ENCODE measurements at regions not wholly inside any gene's neighbourhood (a gene's known extent, or its start where the extent isn't known, plus 50 kb on each side); places are given as distances from the start of the nearest gene placed in this dataset.

DNA sequence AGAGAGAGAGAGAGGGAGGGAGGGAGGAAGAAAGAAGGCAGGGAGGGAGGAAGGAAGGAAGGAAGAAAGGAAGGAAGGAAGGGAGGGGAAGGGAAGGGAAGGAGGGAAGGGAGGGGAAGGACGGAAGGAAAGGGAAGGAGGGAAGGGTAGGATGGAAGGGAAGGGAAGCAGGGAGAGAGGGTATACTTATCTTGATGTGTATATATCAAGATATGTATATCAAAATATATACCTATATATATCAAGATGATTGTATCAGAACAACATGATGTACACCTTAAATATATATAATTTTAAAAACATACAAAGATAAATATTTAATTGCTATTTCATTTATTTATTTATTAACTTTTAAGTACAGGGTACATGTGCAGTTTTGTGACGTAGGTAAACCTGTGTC lies 96.8 kb upstream of the ADAMTS16 start:
- no peak overlapping the region for H3K4me3 Mint-ChIP-seq
- no peaks in the 10 kb centered on the region for H3K27me3 Mint-ChIP-seq (ENCODE audit: low read depth)
- ATAC-seq = no peak
- no peaks in the 10 kb centered on the region for H3K36me3 Mint-ChIP-seq (ENCODE audit: insufficient read depth)
- no peak for DNase-seq
- H3K4me1 Mint-ChIP-seq (ENCODE audit: low read depth) = no peaks in the 10 kb centered on the region
- H3K9me3 Mint-ChIP-seq = no peaks in the 10 kb centered on the region

DNA sequence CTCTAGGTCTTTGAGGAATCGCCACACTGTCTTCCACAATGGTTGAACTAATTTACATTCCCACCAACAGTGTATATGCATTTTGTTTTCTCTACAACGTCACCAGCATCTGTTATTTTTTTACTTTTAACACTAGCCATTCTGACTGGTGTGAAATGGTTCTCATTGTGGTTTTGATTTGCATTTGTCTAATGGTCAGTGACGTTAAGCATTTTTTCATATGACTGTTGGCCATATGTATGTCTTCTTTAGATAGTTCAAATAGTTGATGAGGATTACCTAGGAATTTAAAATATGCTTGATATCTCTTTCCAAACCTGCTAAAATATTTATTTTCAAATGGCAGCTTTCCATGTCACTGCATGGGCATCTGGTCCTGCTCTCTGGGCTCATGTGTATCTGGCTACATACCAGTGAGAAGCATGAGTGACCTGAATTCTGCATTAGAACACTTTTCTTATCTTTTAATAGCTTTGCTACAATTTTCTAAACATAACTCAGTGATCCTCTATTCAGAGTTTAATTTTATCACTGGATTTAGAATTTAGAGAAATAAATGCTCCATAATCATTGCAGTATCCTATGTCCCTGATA lies 95.8 kb upstream of the ADAMTS16 start:
- H3K4me3 Mint-ChIP-seq = no peak overlapping the region
- H3K4me1 Mint-ChIP-seq (ENCODE audit: low read depth) = no peaks in the 10 kb centered on the region
- no peaks in the 10 kb centered on the region for H3K9me3 Mint-ChIP-seq
- DNase-seq = no peak
- H3K27me3 Mint-ChIP-seq (ENCODE audit: low read depth) = no peaks in the 10 kb centered on the region
- no peaks in the 10 kb centered on the region for H3K36me3 Mint-ChIP-seq (ENCODE audit: insufficient read depth)
- no peak for ATAC-seq

DNA sequence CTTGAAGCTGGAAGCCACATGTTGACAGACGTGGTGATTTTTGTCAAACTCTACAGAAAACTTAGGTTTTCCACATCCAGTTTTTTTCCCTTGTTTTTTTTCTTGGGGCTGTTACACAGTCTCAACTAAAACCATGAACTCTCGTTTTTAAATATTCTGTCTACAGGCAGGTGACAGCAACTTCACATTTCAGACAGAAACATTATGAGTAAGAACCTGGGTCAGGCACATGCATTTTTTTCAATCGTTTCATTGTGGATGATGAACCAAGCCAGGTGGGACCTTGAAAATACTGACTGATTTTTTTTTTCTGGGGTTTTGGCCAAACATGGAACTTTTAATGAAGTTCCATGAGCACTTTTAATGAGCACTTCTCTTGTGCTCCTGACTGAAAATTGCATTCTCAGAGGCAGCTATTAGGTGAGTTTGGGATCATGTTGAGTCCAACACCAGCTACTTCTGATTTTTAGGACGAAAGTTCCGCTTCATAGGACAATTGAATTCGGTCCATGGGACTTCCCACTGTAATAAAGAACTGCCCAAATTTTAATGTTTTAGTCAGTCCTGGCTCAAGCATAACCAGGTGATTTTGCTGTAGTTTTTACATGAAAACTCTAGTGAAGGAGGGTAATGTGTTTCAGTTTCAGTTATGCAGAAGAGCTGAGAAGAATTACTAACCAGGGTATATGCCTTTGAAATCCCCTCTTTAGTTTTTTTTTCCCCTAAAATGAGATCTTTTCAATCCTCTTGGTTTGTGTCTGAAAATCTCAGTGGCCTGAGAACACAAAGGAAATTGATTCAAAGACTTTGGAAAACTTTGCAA lies 93.2 kb upstream of the ADAMTS16 start:
- Mint-ChIP-seq H3K9me3 (no peaks in the 10 kb centered on the region), H3K27me3 (ENCODE audit: low read depth) (no peaks in the 10 kb centered on the region), H3K4me3 (no peak overlapping the region), H3K36me3 (ENCODE audit: insufficient read depth) (no peaks in the 10 kb centered on the region), H3K4me1 (ENCODE audit: low read depth) (no peaks in the 10 kb centered on the region)
- ATAC-seq (no peak), DNase-seq (no peak)

DNA sequence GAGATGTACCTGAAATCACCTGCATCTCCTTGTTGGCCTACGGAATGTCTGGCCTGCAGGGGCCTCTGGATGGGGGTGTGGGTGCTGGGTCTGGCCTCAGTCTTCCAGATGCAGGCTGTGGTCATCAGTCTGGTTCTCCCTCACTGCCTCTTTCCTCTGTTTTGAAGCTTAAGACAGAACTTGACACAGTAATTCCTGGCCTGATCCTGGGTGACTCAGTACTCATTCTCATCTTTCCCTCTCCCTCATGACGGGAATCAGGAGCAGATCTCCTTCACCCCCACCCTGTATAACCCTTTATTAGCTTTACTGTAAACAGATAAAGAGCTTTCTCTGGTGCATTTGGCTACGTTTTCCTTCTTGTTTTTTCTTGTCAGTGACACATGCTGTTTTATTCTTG lies 89.3 kb upstream of the ADAMTS16 start:
- ATAC-seq = no peak
- Mint-ChIP-seq H3K4me3 (no peak overlapping the region), H3K27me3 (ENCODE audit: low read depth) (no peaks in the 10 kb centered on the region), H3K4me1 (ENCODE audit: low read depth) (no peaks in the 10 kb centered on the region), H3K36me3 (ENCODE audit: insufficient read depth) (no peaks in the 10 kb centered on the region), H3K9me3 (no peaks in the 10 kb centered on the region)
- DNase-seq = no peak

DNA sequence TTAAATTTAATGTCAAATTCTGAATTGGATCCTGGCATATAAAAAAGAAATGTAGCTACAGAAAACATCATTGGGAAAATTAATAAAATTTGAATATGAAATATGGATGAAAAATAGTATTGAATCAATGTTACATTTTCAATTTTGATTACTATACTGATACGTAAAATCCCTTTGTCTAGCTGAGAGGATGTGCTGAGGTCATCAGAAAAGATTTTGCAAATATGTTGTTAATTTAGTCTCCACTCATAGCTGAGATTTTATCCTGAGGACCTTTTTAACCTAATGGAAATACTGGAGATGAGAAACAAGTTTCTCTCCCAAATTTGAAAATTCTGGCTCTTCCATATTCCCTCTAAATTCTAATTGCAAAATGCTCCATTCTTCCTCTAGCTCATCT lies 84.4 kb upstream of the ADAMTS16 start:
- H3K27me3 Mint-ChIP-seq (ENCODE audit: low read depth) = no peaks in the 10 kb centered on the region
- no peaks in the 10 kb centered on the region for H3K4me1 Mint-ChIP-seq (ENCODE audit: low read depth)
- H3K9me3 Mint-ChIP-seq = no peaks in the 10 kb centered on the region
- ATAC-seq (no peak), DNase-seq (no peak)
- H3K36me3 Mint-ChIP-seq (ENCODE audit: insufficient read depth) = no peaks in the 10 kb centered on the region
- no peak overlapping the region for H3K4me3 Mint-ChIP-seq

DNA sequence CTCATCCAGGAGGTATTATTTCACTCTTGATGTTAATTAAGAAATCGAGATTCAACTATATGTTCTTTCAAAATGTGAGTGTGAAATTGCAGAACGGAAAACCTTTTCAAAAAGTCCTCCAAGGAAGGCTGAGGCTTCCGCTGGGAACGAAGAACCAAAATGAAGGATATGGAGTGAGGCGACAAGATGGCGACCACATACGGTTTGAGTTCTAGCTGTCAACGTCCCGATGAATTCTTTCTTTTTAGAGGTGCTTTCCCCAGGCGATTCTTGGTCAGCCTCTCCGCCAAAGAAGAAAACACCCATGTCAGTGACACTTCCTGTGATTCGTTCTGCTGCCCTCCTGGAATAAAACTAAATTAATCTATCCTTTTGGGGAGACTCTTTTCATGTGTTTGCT lies 78.3 kb upstream of the ADAMTS16 start:
- H3K27me3 Mint-ChIP-seq (ENCODE audit: low read depth) = no peaks in the 10 kb centered on the region
- H3K9me3 Mint-ChIP-seq = no peaks in the 10 kb centered on the region
- no peak for ATAC-seq
- no peaks in the 10 kb centered on the region for H3K4me1 Mint-ChIP-seq (ENCODE audit: low read depth)
- no peak for DNase-seq
- H3K4me3 Mint-ChIP-seq = no peak overlapping the region
- no peaks in the 10 kb centered on the region for H3K36me3 Mint-ChIP-seq (ENCODE audit: insufficient read depth)

DNA sequence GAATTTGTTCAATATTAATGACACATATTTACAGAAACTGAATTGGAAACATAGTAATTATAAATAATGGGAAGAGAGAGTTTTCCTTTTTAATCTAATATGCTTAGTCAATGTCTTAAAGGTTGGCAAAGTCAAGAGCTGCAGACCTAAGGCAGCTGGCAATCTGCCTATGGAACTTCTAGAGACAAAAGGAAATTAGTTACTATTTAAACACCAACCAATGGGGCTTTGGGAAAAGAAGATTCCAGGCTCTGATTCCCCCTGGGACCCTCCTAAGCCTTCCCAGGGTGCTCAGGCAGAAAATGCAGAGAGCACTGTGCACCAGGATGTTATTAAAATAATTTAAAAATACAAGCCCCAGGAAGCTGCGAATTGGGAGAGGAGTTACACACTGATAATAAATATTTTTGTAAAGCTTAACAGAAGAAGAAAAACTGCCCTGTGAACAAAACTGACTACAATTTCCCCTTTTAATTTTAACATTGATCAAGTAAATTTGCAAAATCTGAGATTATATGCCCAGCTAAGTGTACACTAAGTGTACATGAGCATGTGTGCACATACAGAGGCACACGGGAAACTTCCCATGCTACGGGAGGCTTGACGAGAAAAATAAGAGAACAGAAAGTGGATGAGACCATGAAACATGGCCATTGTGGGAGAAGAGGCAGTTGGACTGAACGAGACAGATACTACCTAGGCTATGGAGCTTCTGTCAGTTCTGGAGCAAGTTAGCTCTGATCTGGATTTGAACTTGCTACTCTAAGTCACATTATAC lies 77.4 kb upstream of the ADAMTS16 start:
- no peak for ATAC-seq
- no peaks in the 10 kb centered on the region for H3K36me3 Mint-ChIP-seq (ENCODE audit: insufficient read depth)
- H3K4me1 Mint-ChIP-seq (ENCODE audit: low read depth) = no peaks in the 10 kb centered on the region
- DNase-seq = no peak
- no peak overlapping the region for H3K4me3 Mint-ChIP-seq
- H3K9me3 Mint-ChIP-seq = no peaks in the 10 kb centered on the region
- H3K27me3 Mint-ChIP-seq (ENCODE audit: low read depth) = no peaks in the 10 kb centered on the region

DNA sequence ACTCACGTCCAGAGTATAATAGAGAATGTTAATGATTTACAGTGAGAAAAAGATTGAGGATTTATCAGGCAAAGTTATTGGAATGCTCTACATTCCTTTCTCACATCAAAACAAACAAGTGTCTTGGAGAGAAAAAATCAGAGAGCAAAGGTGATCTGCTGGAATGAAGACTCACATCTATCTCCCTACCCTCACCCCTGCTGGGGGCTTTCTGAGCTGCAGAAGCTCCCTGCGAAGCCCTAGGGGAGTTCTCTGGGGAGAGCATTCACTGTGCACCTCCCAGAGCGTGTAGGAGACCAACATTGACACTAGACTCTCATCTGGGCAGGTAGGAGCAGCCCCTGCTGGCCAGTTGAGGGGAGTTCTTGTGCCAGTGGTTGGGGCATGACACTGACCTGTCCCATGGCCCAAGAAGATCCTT lies 76.6 kb upstream of the ADAMTS16 start:
- no peaks in the 10 kb centered on the region for H3K9me3 Mint-ChIP-seq
- ATAC-seq = no peak
- no peaks in the 10 kb centered on the region for H3K27me3 Mint-ChIP-seq (ENCODE audit: low read depth)
- H3K36me3 Mint-ChIP-seq (ENCODE audit: insufficient read depth) = no peaks in the 10 kb centered on the region
- no peak for DNase-seq
- no peak overlapping the region for H3K4me3 Mint-ChIP-seq
- no peaks in the 10 kb centered on the region for H3K4me1 Mint-ChIP-seq (ENCODE audit: low read depth)

DNA sequence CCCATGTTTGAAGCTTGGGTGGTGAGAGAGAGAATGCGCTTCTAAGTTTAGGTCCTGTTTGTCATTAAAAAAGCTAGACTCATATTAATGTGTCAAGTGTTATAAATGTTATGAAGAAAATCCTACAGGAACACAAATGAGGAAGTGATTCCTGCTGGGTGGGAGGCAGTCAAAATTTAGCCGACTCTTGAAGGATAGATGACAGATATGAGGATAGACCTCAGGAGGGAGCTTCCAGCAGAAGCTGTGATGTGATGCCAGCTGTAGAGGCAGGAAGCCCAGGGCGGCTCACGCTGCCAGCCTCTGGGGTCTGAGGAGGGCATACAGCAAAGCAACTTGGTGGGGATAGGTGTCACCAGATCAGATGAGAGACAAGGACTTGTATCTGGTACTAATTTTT lies 74.7 kb upstream of the ADAMTS16 start:
- ATAC-seq (no peak), DNase-seq (no peak)
- Mint-ChIP-seq H3K4me1 (ENCODE audit: low read depth) (no peaks in the 10 kb centered on the region), H3K4me3 (no peak overlapping the region), H3K27me3 (ENCODE audit: low read depth) (no peaks in the 10 kb centered on the region), H3K9me3 (no peaks in the 10 kb centered on the region), H3K36me3 (ENCODE audit: insufficient read depth) (no peaks in the 10 kb centered on the region)

DNA sequence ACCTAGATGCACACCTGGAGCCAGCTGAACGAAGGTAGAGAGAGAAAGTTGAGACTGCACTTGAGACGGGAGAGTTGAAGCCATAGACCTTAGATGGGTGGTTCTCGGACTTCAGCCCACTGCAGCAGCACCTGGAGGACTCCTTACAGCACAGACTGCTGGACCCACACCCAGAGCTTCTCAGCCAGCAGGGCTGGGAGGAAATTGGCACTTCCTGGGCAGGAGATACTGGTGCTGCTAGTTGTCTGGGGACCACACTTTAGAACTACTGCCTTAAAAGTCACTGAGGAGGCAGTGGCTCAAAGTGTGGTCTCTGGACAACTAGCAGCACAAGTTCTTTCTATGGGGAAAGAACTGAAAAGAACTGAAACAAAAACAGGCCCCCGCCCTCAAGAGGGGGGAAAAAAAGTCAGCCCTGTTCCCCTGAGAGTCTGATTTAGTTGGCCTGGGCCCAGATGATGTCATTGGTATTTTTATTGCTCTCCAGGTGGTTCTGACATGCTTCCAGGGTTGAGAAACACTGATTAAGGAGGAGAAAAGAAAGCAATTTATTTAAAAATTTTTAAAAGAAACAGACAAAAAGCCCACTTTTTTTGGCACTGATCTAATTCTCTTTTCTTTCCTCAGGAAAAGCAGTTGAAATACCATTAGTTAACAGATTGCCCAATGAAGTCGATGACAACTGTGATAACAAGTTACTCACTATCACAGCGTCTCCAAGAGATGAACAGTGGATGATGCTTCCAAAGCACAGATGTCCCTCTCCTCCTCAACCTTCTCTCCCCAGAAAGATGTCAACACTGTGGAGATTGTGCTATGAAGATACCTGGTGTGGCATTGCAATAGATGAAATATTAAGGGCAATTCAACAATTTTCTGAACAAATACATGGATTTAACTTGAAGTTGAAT lies 73.6 kb upstream of the ADAMTS16 start:
- H3K9me3 Mint-ChIP-seq = no peaks in the 10 kb centered on the region

DNA sequence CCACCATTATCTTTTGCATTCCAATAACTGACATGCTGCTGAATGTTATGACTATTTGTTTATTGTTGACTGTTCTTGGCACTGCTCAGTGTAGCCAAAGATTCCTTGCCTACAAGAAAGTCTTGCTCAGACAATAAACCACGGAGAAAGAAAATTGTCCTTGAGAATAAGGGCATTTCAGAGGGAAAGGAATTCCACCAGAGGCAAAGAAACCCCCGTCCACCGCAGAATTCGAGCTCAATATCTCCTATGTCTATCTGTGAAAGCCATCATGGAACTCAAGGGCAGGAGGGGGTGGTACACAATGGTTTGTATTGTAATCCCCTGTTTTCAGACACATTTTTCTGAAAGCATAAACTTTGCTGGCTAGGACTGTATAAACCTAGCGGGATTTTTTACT lies 70.3 kb upstream of the ADAMTS16 start:
- no peak for DNase-seq
- no peaks in the 10 kb centered on the region for H3K27me3 Mint-ChIP-seq (ENCODE audit: low read depth)
- H3K36me3 Mint-ChIP-seq (ENCODE audit: insufficient read depth) = no peaks in the 10 kb centered on the region
- no peak overlapping the region for H3K4me3 Mint-ChIP-seq
- no peak for ATAC-seq
- H3K4me1 Mint-ChIP-seq (ENCODE audit: low read depth) = no peaks in the 10 kb centered on the region
- peaks cover 3% of the 10 kb centered on the region for H3K9me3 Mint-ChIP-seq

More for the DNA sequence above, 73.6 kb upstream of the ADAMTS16 start:
- DNase-seq (no peak), ATAC-seq (no peak)
- H3K4me1 Mint-ChIP-seq (ENCODE audit: low read depth) = no peaks in the 10 kb centered on the region
- no peaks in the 10 kb centered on the region for H3K36me3 Mint-ChIP-seq (ENCODE audit: insufficient read depth)
- H3K4me3 Mint-ChIP-seq = no peak overlapping the region
- H3K27me3 Mint-ChIP-seq (ENCODE audit: low read depth) = no peaks in the 10 kb centered on the region

DNA sequence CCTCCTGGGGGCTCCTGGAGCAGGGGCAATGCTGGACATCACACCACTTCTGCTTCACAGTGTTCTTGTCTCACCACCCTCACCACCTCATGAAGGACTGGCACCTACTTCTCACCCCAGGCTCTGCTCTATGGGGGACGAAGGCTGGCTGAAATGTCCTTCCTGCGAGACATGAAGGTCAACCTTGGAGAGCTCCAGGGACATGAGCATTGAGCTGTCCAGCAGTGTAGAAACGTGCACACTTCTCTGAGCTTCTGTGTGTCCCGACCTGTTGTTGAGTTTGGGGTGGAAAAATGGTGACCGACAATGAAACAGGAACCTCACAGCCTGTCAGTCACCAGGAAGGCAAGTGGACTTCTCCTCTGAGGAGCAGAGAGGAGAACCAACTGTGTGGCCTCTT lies 68.6 kb upstream of the ADAMTS16 start:
- H3K4me3 Mint-ChIP-seq = no peak overlapping the region
- ATAC-seq (no peak), DNase-seq (no peak)
- H3K27me3 Mint-ChIP-seq (ENCODE audit: low read depth) = peaks cover 3% of the 10 kb centered on the region
- no peaks in the 10 kb centered on the region for H3K36me3 Mint-ChIP-seq (ENCODE audit: insufficient read depth)
- no peaks in the 10 kb centered on the region for H3K4me1 Mint-ChIP-seq (ENCODE audit: low read depth)
- peaks cover 6% of the 10 kb centered on the region for H3K9me3 Mint-ChIP-seq

DNA sequence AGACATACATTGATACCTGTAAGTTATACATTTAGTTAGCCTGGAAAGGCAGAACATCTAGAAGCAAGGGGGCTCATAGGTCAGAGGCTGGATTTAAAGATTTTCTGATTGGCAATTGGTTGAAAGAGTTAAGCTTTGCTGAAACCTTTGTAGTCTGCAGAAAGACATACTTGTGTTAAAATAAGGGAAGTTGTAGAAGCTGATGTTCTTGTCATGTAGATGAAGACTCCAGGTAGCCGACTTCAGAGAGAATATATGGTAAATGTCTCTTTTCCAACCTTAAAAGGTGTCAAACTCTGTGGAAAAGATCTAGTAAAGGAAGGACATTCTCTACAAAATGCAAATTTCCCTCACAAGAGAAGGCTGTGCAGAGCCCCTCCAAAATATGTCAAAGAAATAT lies 62.9 kb upstream of the ADAMTS16 start:
- DNase-seq (no peak), ATAC-seq (no peak)
- Mint-ChIP-seq H3K4me1 (ENCODE audit: low read depth) (no peaks in the 10 kb centered on the region), H3K27me3 (ENCODE audit: low read depth) (peaks cover 3% of the 10 kb centered on the region), H3K36me3 (ENCODE audit: insufficient read depth) (no peaks in the 10 kb centered on the region), H3K4me3 (no peak overlapping the region), H3K9me3 (peaks cover 9% of the 10 kb centered on the region)
